ENCODE measurements at regions not wholly inside any gene's neighbourhood (a gene's known extent, or its start where the extent isn't known, plus 50 kb on each side); places are given as distances from the start of the nearest gene placed in this dataset.
"Not testable (repeated sequence)": the region's sequence is repeated elsewhere in the genome, so short reads cannot be mapped to it uniquely, and the experiment has no call there.

GRCh38 chr1:221268295-221268694 is 389.1 kb downstream of the HLX start:
- DNase-seq: no peak

- no peak for DNase-seq
Measured at GRCh38 chr1:221271701-221272100, 392.5 kb downstream of the HLX start.

DNA sequence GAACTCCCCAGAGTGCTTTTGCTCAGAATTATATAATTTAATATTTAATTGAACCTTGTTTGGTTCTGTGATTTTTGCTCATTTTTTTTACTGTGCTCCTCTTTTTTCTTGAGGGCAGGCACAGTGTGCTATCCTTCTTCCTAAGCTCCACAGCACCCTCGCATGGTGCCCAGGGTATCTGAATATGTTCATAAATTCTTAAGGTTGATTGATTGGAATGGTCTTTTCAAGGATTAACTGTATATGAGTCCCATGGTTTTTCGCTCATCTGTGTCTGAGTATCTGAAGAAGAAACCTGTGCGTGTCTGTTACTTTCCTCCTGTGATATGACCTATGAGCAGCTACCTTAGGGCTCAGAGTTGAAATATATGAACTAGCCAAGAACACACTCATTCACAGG is 393.7 kb downstream of the HLX start:
- DNase-seq: no peak

DNA sequence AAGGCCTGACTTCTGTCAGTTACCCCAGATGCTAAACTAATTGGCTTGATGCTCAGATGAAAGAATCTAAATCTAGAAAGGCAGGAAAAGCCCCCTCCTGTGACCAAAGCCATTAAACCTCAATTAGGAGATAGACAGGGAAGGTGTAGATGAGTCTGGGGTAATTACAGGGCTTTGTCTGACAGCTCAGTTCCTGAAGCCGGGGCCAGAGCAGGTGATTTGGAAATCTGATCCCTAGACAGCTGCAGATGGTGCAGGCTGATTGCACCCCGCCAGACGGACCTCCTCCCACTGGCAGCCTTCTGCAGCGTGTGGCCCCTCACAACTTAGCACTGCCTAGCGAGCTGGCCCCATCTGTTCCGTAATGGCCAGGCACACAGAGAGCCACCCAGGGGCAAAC is 395.1 kb downstream of the HLX start:
- no peak for DNase-seq

DNA sequence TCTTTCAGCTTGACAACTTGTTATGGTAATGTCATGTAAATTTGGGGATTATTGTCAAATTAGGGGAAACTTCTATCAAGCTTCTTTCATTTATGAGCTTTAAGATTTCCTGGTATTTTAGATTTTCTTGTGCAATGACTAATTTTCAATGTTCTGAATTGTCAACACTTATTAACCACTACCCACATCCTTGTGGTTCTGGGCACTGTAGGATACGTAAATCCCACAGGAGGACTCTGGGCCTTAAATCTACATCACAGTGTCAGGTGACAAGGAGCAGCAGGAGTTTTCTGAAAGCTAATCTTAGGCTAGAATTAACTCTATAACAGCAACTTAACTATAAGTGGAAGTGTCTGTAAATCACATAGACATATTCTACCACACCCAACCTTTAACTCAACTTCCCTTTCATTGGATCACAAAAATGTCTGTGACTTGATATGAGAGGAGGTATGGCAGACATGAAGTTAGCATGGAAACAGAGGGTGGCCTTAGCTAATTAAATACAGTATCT is 397.7 kb downstream of the HLX start:
- no peak for DNase-seq

DNA sequence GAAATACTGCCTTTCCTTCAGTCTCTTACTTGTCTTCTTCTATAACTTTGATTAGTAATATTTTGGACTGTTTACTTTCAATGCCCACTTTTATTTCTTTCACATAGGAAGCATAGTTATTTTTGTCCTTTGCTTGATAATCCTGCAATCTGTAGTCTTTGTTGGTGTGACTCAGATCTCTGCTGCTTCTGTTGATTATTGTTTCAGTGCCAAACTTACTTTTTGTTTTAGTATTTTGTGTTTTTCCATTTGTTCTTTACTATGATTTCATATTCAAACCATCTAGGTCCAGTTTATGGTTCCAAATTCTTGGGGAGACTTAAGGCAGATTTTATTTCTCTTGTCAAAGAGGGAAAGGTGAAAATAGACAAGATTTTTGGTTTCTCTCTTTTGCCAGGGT is 399.9 kb downstream of the HLX start:
- no peak for DNase-seq

GRCh38 chr1:221283532-221283931 is 404.3 kb downstream of the HLX start:
- DNase-seq: no peak

DNA sequence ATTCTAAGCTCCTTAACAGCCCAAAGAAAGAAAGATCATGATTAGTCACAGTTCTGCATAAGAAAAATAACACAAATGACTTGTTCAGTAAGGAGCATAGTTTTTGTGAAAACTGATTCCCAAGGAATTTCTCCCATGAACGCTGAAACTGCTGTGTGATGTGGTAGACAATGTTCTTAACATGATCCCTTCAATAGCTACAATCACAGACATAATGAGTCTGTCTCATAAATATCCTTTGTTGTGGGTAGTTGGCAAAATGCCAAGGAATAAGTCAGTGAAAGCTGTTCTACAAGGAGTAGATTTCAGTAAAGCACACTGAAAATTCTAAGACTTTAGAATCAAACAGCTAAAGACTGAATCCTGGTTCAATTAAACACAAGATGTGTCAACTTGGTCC is 404.8 kb downstream of the HLX start:
- DNase-seq: no peak

DNA sequence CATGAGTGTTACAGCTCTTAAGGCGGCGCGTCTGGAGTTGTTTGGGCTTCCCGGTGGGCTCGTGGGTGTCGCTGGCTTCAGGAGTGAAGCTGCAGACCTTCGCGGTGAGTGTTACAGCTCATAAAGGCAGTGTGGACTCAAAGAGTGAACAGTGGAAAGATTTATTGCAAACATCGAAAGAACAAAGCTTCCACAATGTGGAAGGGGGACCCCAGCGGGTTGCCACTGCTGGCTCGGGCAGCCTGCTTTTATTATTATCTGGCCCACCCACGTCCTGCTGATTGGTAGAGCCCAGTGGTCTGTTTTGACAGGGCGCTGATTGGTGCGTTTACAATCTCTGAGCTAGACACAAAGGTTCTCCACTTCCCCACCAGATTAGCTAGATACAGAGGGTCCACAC is 405.7 kb downstream of the HLX start:
- DNase-seq: not testable (repeated sequence)

DNA sequence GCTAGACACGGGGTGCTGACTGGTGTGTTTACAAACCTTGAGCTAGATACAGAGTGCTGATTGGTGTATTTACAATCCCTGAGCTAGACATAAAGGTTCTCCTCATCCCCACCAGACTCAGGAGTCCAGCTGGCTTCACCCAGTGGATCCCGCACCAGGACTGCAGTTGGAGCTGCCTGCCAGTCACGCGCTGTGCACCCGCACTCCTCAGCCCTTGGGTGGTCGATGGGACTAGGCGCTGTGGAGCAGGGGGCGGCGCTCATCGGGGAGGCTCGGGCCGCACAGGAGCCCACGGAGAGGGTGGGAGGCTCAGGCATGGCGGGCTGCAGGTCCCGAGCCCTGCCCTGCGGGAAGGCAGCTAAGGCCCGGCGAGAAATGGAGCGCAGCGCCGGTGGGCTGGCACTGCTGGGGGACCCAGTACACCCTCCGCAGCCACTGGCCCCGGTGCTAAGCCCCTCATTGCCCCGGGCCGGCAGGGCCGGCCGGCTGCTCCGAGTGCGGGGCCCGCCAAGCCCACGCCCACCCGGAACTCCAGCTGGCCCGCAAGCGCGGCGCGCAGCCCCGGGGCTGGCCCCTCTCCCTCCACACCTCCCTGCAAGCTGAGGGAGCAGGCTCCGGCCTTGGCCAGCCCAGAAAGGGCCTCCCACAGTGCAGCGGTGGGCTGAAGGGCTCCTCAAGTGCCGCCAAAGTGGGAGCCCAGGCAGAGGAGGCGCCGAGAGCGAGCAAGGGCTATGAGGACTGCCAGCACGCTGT is 406.4 kb downstream of the HLX start:
- DNase-seq: not testable (repeated sequence)

DNA sequence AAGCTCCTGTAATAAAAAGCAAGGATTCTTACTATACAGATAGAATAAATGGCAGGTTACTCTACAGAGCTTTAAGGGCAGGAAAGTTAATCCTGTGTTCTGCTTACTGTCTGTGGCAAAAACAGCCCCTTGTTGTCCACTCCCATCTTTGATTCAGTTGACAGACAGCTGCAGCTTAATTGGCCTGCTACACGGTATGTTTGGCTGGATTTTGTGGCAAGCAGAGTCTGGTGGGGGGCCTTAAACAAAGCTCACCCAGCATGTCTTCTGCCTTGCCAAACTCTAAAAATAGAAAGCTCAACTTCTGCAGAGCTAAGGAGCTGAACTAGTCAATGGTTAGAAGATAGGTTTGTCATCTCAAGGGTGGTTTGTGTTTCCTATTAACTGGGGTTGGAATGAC is 407.2 kb downstream of the HLX start:
- no peak for DNase-seq

GRCh38 chr1:221289103-221289502 is 409.9 kb downstream of the HLX start:
- no peak for DNase-seq

- no peak for DNase-seq
Measured at GRCh38 chr1:221290669-221291068, 411.4 kb downstream of the HLX start.

GRCh38 chr1:221291113-221291512 is 411.9 kb downstream of the HLX start:
- DNase-seq: no peak

GRCh38 chr1:221292652-221293051 is 413.4 kb downstream of the HLX start:
- no peak for DNase-seq

- no peak for DNase-seq
Measured at GRCh38 chr1:221294242-221294641, 415.0 kb downstream of the HLX start.

GRCh38 chr1:221302357-221302756 is 423.1 kb downstream of the HLX start:
- DNase-seq: no peak

- no peak for DNase-seq
Measured at GRCh38 chr1:221302810-221303209, 423.6 kb downstream of the HLX start.

DNA sequence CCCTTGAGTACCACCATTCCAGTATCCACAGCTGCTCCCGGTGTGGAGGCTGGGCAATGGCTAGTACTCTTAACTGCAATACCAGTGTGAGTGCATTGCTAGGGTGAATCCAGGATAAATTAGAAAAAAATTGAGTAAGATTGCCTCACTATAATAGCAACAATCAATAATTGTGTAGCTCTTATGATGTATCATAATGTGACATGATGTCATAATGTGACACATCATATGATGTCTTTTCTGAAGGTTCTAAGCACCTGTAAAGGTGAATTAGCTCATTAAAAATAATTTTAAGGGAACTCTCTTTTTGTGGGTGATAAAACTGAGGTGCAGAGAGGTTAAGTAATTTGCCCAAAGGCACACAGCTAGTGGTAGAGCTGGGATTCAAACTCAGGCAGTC is 424.4 kb downstream of the HLX start:
- DNase-seq: no peak

- DNase-seq: no peak
Measured at GRCh38 chr1:221306239-221306638, 427.0 kb downstream of the HLX start.

GRCh38 chr1:221308534-221309511 is 429.6 kb downstream of the HLX start:
- DNase-seq: no peak

GRCh38 chr1:221309723-221310122 is 430.5 kb downstream of the HLX start:
- no peak for DNase-seq

DNA sequence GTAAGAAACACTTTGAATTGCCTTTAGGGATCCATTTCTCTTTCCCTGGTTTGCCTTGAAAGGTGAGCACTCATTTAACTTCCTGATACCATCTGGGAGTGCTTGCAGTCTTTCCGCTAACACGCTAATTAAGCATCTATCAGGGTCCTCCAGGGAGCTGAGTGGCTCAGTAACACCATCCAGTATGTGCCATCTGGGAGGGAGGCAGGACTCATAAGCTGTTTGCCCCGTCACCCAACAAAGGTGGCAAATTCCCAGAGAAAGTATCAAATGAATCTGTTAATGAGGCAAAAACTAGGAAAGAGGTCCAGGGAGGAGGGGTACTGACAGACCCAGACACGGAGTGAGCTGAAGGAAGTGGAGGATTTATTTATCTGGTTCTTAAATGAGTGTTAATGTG is 430.9 kb downstream of the HLX start:
- no peak for DNase-seq

- DNase-seq: no peak
Measured at GRCh38 chr1:221315330-221315729, 426.6 kb downstream of the DUSP10 start.

Measured in stimulated activated CD8-positive, alpha-beta memory T cell treated with anti-CD3 and anti-CD28 coated beads, Interleukin-4, amount 100 ng/mL, for 48 hours (primary cell).